ENCODE measurements at regions not wholly inside any gene's neighbourhood (a gene's known extent, or its start where the extent isn't known, plus 50 kb on each side); places are given as distances from the start of the nearest gene placed in this dataset.

- no peak for TF ChIP-seq GATA3 (IDR thresholded peaks at IDR 0.05; ENCODE audit: low read depth, low read length)
- TF ChIP-seq GATA2 (IDR thresholded peaks at IDR 0.05; ENCODE audit: low read depth, low read length): no peak
These were observed 303.5 kb upstream of the RTL1 start for GRCh38 chr14:101207041-101207440.
